ENCODE measurements at regions not wholly inside any gene's neighbourhood (a gene's known extent, or its start where the extent isn't known, plus 50 kb on each side); places are given as distances from the start of the nearest gene placed in this dataset.
"Not testable (repeated sequence)": the region's sequence is repeated elsewhere in the genome, so short reads cannot be mapped to it uniquely, and the experiment has no call there.

DNA sequence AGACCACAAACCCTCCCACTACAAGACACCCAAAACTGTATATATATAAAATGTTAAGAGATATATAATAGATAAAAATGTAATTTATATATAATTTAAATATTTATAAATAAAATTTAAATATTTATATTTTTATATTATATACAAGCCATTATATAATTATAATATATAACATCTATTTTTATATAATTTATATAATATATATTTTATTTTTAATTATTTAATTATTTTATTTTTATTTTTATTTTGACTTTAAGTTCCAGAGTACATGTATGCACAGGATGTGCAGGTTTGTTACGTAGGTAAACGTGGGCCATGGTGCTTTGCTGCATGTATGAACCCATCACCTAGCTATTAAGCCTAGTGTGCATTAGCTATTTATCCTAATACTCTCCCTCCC lies 1090.2 kb downstream of the NXPH1 start:
- Mint-ChIP-seq H3K36me3 (ENCODE audit: low read depth) (no peaks in the 10 kb centered on the region), H3K4me1 (ENCODE audit: low read depth) (no peaks in the 10 kb centered on the region), H3K27me3 (no peaks in the 10 kb centered on the region), H3K27ac (no peak overlapping the region), H3K4me3 (no peak overlapping the region), H3K9me3 (peaks cover 3% of the 10 kb centered on the region)
- ChIA-PET POLR2A (no interaction called here), CTCF (no interaction called here)
- DNase-seq (no peak), ATAC-seq (no peak)
- intact Hi-C loops (cut with micrococcal nuclease) = no loop called here
- TF ChIP-seq, protein P1, sequence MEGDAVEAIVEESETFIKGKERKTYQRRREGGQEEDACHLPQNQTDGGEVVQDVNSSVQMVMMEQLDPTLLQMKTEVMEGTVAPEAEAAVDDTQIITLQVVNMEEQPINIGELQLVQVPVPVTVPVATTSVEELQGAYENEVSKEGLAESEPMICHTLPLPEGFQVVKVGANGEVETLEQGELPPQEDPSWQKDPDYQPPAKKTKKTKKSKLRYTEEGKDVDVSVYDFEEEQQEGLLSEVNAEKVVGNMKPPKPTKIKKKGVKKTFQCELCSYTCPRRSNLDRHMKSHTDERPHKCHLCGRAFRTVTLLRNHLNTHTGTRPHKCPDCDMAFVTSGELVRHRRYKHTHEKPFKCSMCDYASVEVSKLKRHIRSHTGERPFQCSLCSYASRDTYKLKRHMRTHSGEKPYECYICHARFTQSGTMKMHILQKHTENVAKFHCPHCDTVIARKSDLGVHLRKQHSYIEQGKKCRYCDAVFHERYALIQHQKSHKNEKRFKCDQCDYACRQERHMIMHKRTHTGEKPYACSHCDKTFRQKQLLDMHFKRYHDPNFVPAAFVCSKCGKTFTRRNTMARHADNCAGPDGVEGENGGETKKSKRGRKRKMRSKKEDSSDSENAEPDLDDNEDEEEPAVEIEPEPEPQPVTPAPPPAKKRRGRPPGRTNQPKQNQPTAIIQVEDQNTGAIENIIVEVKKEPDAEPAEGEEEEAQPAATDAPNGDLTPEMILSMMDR (IDR thresholded peaks at IDR 0.05) = no peak

DNA sequence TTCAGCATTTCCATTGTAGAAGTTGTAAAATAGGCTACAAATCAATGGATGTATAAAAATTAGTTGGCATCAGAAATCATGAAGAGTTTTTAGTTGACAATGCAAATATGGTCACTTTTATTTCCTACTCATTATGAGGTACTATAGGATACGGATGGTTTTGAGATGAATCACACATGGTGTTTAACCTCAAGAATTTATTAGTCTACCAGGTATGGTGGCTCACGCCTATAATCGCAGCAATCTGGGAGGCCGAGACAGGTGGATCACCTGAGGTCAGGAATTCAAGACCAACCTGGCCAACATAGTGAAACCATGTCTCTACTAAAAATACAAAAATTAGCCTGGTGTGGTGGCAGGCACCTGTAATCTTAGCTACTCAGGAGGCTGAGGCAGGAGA lies 1119.0 kb downstream of the NXPH1 start:
- POLR2A ChIA-PET; H3K4me3 Mint-ChIP-seq; H3K9me3 Mint-ChIP-seq; H3K27ac Mint-ChIP-seq; ATAC-seq; CTCF ChIA-PET; H3K4me1 Mint-ChIP-seq (ENCODE audit: low read depth); DNase-seq; intact Hi-C loops (cut with micrococcal nuclease); H3K36me3 Mint-ChIP-seq (ENCODE audit: low read depth); H3K27me3 Mint-ChIP-seq: not testable (repeated sequence)

DNA sequence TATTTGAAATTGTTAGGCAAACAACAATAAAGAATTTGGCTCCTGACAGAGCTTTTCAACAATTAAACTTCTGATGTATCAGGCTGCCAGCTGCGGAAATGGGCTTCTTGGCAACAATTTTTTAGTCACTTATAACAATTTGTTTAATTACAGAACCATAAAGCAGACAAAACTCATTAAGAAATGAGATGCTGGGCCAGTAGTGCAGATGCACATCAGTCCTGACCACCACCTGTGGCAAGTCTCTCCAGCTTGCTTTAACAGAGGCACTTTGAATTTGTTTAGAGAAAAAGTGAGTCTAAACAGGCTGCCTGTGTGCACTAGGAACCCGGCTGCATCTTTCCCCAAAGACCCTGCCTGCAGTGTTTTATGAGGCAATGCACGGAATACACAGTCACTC lies 1124.4 kb downstream of the NXPH1 start:
- no peaks in the 10 kb centered on the region for H3K36me3 Mint-ChIP-seq (ENCODE audit: low read depth)
- ChIA-PET POLR2A (no interaction called here), CTCF (no interaction called here)
- ATAC-seq (no peak), DNase-seq (no peak)
- no peaks in the 10 kb centered on the region for H3K4me1 Mint-ChIP-seq (ENCODE audit: low read depth)
- intact Hi-C loops (cut with micrococcal nuclease) = no loop called here
- TF ChIP-seq, protein P1 (IDR thresholded peaks at IDR 0.05) = no peak
- H3K27me3 Mint-ChIP-seq = no peaks in the 10 kb centered on the region
- no peak overlapping the region for H3K27ac Mint-ChIP-seq
- H3K9me3 Mint-ChIP-seq = peaks cover 2% of the 10 kb centered on the region
- H3K4me3 Mint-ChIP-seq = no peak overlapping the region

DNA sequence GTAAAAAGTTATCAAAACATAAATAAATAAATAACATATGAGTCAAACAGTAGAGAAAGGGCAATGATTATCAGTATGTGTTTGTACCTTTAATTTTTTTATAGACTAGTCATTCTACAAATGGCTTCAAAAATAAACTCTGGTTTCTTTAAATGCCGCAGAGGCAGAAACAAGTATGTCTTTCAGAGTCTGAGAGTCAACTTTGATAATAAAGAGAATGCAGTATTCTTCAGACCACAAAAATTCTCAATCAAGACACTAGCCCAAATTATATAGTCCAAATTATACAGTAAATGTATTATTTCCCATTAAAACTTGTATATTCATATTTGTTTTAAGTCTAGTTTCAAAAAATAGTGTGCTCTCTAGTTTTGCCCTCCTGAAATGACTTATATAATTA lies 1142.3 kb downstream of the NXPH1 start:
- ATAC-seq (no peak), DNase-seq (no peak)
- Mint-ChIP-seq H3K9me3 (peaks cover 8% of the 10 kb centered on the region), H3K4me3 (no peak overlapping the region), H3K27me3 (no peaks in the 10 kb centered on the region), H3K36me3 (ENCODE audit: low read depth) (no peaks in the 10 kb centered on the region), H3K27ac (no peak overlapping the region), H3K4me1 (ENCODE audit: low read depth) (no peaks in the 10 kb centered on the region)
- intact Hi-C loops (cut with micrococcal nuclease) = no loop called here
- TF ChIP-seq, protein P1 (IDR thresholded peaks at IDR 0.05) = no peak
- ChIA-PET POLR2A (no interaction called here), CTCF (no interaction called here)

DNA sequence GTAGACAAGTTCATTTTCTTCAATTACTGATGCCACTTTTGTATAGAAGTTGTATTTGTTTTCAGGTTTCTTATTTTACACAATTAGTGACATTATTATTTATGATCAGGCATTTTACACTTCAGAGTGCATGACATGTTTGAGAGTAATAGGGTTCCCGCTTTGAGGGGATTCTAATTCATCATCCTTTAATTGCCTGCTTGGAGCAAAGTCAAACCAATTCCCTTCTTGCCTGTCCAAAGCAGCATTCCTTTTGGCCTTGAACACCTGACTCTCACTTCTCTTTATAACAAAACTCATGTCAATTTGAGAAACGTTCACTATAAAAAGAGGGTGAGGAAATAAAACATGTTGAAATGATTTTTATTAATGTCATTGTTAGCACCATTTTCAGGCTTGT lies 1149.4 kb downstream of the NXPH1 start:
- TF ChIP-seq, protein P1 (IDR thresholded peaks at IDR 0.05) = no peak

DNA sequence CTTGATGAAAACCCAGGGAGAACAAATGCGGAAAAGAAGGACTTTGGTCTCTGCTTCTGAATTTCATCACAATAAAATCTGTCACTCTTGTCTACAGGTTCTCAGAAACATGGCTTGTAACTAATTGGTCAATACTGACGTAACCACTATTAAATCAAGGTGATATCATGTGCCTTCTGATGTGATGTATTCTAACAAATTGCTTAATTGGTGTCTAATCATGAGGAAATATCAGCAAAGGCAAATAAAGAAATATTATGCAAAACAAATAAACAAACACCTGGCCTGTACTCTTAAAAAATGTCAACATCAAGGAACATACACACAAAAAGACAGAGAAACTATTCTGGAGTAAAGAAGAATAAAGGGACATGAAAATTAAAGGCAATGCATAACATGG lies 1165.0 kb downstream of the NXPH1 start:
- ATAC-seq (no peak), DNase-seq (no peak)
- Mint-ChIP-seq H3K27me3 (no peaks in the 10 kb centered on the region), H3K36me3 (ENCODE audit: low read depth) (no peaks in the 10 kb centered on the region), H3K4me3 (no peak overlapping the region), H3K9me3 (peaks cover 8% of the 10 kb centered on the region), H3K27ac (no peak overlapping the region), H3K4me1 (ENCODE audit: low read depth) (no peaks in the 10 kb centered on the region)
- POLR2A ChIA-PET = no interaction called here
- CTCF ChIA-PET = no interaction called here
- TF ChIP-seq, protein P1 (IDR thresholded peaks at IDR 0.05) = no peak
- intact Hi-C loops (cut with micrococcal nuclease) = no loop called here

More for the DNA sequence above, 1149.4 kb downstream of the NXPH1 start:
- no peaks in the 10 kb centered on the region for H3K4me1 Mint-ChIP-seq (ENCODE audit: low read depth)
- POLR2A ChIA-PET = no interaction called here
- intact Hi-C loops (cut with micrococcal nuclease) = no loop called here
- no peak overlapping the region for H3K27ac Mint-ChIP-seq
- ATAC-seq (no peak), DNase-seq (no peak)
- H3K9me3 Mint-ChIP-seq = peaks cover 4% of the 10 kb centered on the region
- H3K27me3 Mint-ChIP-seq = no peaks in the 10 kb centered on the region
- H3K4me3 Mint-ChIP-seq = no peak overlapping the region
- no peaks in the 10 kb centered on the region for H3K36me3 Mint-ChIP-seq (ENCODE audit: low read depth)
- CTCF ChIA-PET = no interaction called here
